G401.6 (cell line): ENCODE measurements at regions not wholly inside any gene's neighbourhood (a gene's known extent, or its start where the extent isn't known, plus 50 kb on each side); places are given as distances from the start of the nearest gene placed in this dataset.
"Not testable (repeated sequence)": the region's sequence is repeated elsewhere in the genome, so short reads cannot be mapped to it uniquely, and the experiment has no call there.

Experiments
- FAIRE-seq: peaks from 2 replicates; lab custom pipeline; 2012; peaks lifted over from hg19 to GRCh38; lab: Jason Lieb, UNC

- no peak for FAIRE-seq
Measured at GRCh38 chr1:194658090-194658439, 1471.7 kb upstream of the B3GALT2 start.

DNA sequence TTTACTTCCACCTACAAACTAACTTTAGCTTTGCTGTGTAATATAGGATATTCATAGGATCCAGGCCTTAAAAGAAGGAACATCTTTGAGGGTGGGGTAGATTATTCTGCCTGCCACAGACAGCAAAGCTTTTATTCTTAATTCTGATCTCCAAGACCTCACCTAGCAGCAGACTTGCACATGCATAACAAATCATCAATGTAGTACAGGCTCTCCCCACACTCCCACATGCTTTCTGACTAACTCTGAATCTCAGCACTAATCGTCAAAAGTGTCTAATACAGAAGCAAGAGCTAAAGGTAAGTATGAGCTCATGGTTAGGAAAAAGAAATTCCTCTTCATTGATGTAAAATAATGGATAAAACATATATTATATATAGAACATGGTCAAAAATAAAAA, 1468.5 kb upstream of the B3GALT2 start:
- FAIRE-seq: no peak

- no peak for FAIRE-seq
Measured at GRCh38 chr1:194653385-194653784, 1467.0 kb upstream of the B3GALT2 start.

DNA sequence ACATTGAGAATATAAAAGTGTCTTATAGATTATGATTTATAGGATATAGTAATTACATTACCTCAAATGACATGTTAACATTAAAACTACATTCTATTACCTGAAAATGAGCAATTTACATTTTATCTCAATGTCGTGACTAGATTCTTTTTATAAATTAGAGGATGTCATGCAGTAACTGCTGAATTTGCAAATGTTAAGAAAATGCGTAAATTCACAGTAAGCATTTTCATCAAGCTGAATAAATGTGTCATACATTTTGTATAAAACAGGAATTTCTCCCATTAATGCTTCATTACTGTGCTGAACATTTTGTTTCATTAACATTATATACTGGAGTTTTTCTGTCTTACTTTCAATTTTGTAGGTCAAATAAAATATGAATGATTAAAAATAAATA, 1460.7 kb upstream of the B3GALT2 start:
- no peak for FAIRE-seq

DNA sequence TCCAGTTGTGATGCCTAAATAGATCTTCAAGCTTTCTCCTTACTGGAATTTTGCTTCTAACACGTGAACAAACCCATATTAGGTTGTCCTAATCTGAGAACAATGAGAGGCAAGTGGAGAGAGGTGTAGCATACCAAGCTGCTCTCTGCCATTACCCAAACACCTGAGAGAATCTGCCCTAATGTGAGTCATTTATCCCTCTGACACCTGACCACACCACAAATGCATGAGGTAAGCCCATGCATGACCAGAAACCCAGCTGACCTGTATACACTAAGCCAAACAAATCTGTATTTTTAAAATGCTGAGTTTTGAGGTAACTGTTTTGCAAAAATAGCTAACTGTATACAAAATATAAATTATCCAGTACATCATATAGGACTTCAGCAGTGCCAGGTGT, 1458.1 kb upstream of the B3GALT2 start:
- no peak for FAIRE-seq

- FAIRE-seq: no peak
Measured at GRCh38 chr1:194640322-194640721, 1453.9 kb upstream of the B3GALT2 start.

- FAIRE-seq: no peak
Measured at GRCh38 chr1:194629011-194629410, 1442.6 kb upstream of the B3GALT2 start.

- no peak for FAIRE-seq
Measured at GRCh38 chr1:194624833-194625232, 1438.4 kb upstream of the B3GALT2 start.

DNA sequence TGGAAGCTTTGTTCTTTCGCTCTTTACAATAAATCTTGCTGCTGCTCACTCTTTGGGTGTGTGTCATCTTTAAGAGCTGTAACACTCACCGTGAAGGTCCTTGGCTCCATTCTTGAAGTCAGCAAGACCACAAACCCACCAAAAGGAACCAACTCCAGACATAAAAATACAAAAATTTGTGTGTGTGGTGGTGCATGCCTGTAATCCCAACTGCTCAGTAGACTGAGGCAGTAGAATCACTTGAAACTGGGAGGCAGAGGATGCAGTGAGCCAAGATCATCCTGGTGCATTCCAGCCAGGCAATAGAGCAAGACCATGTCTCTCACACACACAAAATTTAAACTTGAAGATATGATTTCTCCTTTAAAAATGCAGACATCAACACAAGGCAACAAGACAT, 1431.7 kb upstream of the B3GALT2 start:
- FAIRE-seq: no peak

- FAIRE-seq: not testable (repeated sequence)
Measured at GRCh38 chr1:194617272-194617671, 1430.9 kb upstream of the B3GALT2 start.

DNA sequence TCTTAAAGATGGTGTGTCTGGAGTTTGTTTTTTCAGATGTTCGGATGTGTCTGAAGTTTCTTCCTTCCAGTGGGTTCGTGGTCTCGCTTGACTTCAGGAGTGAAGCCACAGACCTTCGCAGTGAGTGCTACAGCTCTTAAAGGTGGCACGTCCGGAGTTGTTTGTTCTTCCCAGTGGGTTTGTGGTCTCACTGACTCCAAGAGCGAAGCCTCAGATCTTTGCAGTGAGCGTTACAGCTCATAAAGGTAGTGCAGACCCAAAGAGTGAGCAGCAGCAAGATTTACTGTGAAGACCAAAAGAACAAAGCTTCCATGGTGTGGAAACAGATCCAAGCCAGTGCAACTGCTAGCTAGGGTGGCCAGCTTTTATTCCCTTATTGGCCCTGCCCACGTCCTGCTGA, 1430.4 kb upstream of the B3GALT2 start:
- FAIRE-seq: no peak

- no peak for FAIRE-seq
Measured at GRCh38 chr1:194602184-194602583, 1415.8 kb upstream of the B3GALT2 start.

GRCh38 chr1:194600716-194601115, 1414.3 kb upstream of the B3GALT2 start:
- no peak for FAIRE-seq

- no peak for FAIRE-seq
Measured at GRCh38 chr1:194598098-194598497, 1411.7 kb upstream of the B3GALT2 start.

DNA sequence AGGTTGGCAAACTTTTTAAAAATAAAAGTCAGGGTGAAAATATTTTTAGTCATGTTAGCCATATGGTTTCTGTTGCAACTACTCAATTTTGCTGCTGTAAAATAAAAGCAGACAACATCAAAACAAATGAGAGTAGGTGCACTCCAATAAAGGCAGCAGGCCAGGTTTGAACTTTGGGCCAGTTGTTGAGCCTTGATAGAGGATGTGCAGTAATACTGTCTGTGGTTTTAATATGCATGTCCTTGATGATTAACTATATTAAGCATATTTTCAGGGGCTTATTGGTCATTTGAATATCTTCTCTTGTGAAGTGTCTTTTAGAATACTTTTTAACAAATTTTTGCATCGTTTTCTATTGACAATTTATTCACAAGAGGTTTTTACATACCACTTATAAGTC, 1399.9 kb upstream of the B3GALT2 start:
- no peak for FAIRE-seq

- FAIRE-seq: no peak
Measured at GRCh38 chr1:194584052-194584451, 1397.6 kb upstream of the B3GALT2 start.

DNA sequence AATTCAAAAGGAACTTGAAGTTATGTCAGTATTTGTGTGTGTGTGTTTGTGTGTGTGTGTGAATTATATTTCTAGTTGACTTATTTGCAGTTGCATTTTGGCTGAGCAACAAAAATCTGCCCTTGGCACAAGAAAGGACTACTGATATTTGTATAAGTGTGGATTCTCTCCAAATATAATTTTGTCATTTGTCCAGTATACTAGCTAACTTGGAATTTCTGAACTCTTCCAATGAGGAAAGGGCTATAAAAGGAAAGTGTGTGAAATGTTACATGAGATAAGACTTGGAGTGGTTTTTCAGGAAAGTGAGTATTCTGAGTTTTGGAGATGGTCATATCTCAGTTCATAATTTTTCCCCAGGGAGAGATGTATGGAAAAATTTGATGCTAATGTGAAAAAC, 1384.1 kb upstream of the B3GALT2 start:
- no peak for FAIRE-seq

- FAIRE-seq: no peak
Measured at GRCh38 chr1:194568610-194569009, 1382.2 kb upstream of the B3GALT2 start.

- no peak for FAIRE-seq
Measured at GRCh38 chr1:194548071-194548470, 1361.7 kb upstream of the B3GALT2 start.

- no peak for FAIRE-seq
Measured at GRCh38 chr1:194544012-194544411, 1357.6 kb upstream of the B3GALT2 start.

DNA sequence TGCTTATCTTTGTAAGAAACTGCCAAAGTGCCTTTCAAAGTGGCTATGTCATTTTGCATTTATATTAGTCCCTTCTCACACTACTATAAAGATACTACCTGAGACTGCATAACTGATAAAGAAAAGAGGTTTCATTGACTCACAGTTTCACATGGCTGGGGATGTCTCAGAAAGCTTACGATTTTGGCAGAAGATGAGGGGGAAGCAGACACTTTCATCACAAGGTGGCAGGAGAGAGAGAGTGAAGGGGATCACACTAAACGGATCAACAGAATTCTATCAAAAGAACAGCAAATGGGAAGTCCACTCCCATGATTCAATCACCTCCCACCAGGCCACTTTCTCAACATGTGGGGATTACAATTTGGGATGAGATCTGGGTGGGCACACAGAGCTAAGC, 1352.0 kb upstream of the B3GALT2 start:
- no peak for FAIRE-seq

DNA sequence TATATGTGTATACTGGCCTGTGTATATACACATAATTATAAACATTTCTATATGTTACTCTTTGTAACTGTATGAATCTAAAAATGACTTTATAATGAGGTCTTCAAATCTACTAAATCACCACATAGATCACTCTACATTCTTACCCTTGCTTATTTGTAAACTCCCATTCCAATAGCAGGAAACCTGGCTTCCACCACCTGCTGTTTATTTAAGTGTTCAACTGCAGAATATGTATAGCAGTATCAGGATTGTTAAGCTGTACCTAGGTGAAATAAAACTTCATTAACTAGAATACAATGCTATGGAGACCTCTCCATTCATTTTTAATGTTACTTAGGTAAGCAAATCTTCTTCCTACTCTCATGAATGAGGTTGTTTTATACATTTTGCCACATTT, 1351.1 kb upstream of the B3GALT2 start:
- FAIRE-seq: no peak

DNA sequence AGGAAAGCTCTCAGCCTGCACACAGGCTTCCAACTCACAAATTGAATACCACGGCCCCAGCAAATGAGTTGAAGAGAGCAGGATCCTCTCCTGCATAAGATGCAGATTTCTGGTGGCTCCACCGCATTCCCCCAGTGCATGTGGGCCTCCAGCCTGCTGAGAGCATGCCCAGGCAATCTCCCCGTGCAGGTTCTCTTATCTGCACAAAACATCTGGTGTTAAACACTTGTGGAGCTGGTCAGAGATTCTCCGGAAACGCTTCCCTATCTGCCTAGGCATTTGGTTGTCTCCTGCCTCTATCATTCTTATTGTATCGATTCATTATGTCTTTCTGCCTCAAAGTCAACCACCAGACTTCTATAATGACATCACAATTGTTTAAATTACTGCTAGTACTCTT, 1349.0 kb upstream of the B3GALT2 start:
- no peak for FAIRE-seq

DNA sequence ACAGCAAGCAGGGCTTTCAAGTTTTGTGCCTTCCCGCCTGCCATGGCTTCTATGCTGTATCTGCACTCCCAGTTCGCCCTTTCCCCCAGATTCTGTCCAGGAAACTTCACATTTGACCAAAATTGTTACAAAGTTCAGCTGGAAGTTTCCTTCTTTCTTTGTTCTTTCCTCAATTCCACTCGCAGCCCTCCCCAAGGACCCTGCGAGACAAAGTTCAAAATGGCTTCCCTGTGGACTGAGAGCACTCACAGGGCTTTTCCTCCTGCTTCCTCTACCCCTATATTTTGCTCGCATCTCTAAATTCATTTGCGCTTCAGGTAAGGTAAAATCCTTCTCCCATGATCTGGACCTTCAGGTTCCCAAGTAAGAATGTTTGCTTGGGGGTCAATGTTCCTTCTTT, 1348.4 kb upstream of the B3GALT2 start:
- no peak for FAIRE-seq

DNA sequence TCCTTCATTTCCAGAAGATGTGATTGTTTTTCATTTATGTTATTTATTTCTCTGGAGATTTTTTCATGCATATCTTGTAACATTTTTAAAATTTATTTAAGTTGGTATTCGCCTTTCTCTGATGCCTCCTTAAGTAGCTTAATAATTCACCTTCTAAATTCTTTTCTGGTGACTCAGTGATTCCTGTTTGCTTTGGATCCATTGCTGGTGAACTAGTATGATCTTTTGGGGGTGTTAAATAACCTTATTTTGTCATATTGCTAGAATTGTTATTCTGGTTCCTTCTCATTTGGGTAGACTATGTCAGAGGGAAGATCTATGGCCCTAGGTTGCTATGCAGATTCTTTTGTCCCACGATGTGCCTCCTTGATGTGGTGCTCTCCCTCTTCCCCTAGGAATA, 1347.2 kb upstream of the B3GALT2 start:
- no peak for FAIRE-seq

DNA sequence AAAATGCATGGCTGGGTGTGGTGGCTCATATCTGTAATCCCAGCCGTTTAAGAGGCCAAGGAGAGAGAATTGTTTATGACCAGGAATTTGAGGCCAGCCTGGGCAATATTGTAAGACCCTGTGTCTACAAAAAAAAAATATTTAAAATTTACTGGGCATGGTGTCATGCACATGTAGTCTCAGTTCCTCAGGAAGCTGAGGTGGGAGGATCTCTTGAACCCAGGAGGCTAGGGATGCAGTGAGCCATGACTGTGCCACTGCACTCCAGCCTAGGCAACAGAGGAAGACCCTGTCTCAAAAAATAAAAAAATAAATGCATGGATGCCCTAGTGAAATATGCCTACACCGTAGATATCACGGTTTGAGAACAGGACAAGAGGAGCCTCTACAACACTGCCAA, 1331.2 kb upstream of the B3GALT2 start:
- no peak for FAIRE-seq
